Keratinocyte (primary cell): ENCODE measurements at regions not wholly inside any gene's neighbourhood (a gene's known extent, or its start where the extent isn't known, plus 50 kb on each side); places are given as distances from the start of the nearest gene placed in this dataset.

Experiments
- DNase-seq: peaks from one replicate; pipeline ENCODE4 v3.0.0-alpha.2; 2011; ENCODE audit warnings: low read depth, missing footprints, low spot score
- FAIRE-seq: peaks from 2 replicates; lab custom pipeline; 2011; peaks lifted over from hg19 to GRCh38; lab: Jason Lieb, UNC
- H2AFZ ChIP-seq: 2 replicates; pipeline ENCODE4 v1.6.0; 2012; ENCODE audit warnings: low read length, control low read depth, inconsistent platforms; ENCODE audit not compliant: control insufficient read depth
- H3K27ac ChIP-seq: 2 replicates; pipeline ENCODE4 v1.5.1; 2011; ENCODE audit warnings: low read length; ENCODE audit not compliant: control insufficient read depth, insufficient read depth
- H3K27me3 ChIP-seq: 3 replicates; pipeline ENCODE4 v1.6.0; 2011; ENCODE audit warnings: low read length; ENCODE audit not compliant: control insufficient read depth, insufficient read depth; ENCODE audit errors: extremely low read depth
- H3K36me3 ChIP-seq, 2 experiments: 2 replicates in 1 of 2; 3 replicates in 1 of 2; pipeline ENCODE4 v1.5.1; 2011; ENCODE audit warnings: low read length in 2 of 2, mild to moderate bottlenecking in 1 of 2; ENCODE audit not compliant: control insufficient read depth in 2 of 2, insufficient read depth in 2 of 2; ENCODE audit errors: extremely low read depth in 1 of 2
- H3K4me1 ChIP-seq: 3 replicates; pipeline ENCODE4 v1.5.1; 2011; ENCODE audit warnings: low read length; ENCODE audit not compliant: control insufficient read depth, insufficient read depth; ENCODE audit errors: extremely low read depth
- H3K4me2 ChIP-seq: 3 replicates; pipeline ENCODE4 v1.6.0; 2011; ENCODE audit warnings: low read depth, low read length; ENCODE audit not compliant: control insufficient read depth, insufficient read depth; ENCODE audit errors: extremely low read depth
- H3K4me3 ChIP-seq, 3 experiments: fragments of 200-600 bp in 1 of 3; sonication (generic) in 1 of 3; 2 replicates in 2 of 3; 3 replicates in 1 of 3; pipeline ENCODE4 v1.5.1; 2011 to 2016; ENCODE audit warnings: low read length in 3 of 3, mild to moderate bottlenecking in 3 of 3, control low read depth in 2 of 3, inconsistent platforms in 1 of 3, low read depth in 1 of 3, mixed read lengths in 1 of 3, mixed run types in 1 of 3, moderate library complexity in 1 of 3; ENCODE audit not compliant: control insufficient read depth in 2 of 3, insufficient read depth in 2 of 3; ENCODE audit errors: extremely low read depth in 1 of 3
- H3K79me2 ChIP-seq: 2 replicates; pipeline ENCODE4 v1.6.0; 2012; ENCODE audit warnings: low read length; ENCODE audit not compliant: control insufficient read depth, insufficient read depth
- H3K9ac ChIP-seq: 3 replicates; pipeline ENCODE4 v1.6.0; 2011; ENCODE audit warnings: low read length; ENCODE audit not compliant: control insufficient read depth, insufficient read depth; ENCODE audit errors: extremely low read depth
- H3K9me1 ChIP-seq: 3 replicates; pipeline ENCODE4 v1.6.0; 2011; ENCODE audit warnings: low read length; ENCODE audit not compliant: control insufficient read depth, insufficient read depth; ENCODE audit errors: extremely low read depth
- H3K9me3 ChIP-seq: 2 replicates; pipeline ENCODE4 v1.5.1; 2012; ENCODE audit warnings: low read depth, low read length; ENCODE audit not compliant: control insufficient read depth
- H4K20me1 ChIP-seq: 3 replicates; pipeline ENCODE4 v1.6.0; 2011; ENCODE audit warnings: low read length; ENCODE audit not compliant: control insufficient read depth, insufficient read depth; ENCODE audit errors: extremely low read depth
- EZH2 ChIP-seq: IDR thresholded peaks from one replicate; pipeline ENCODE4 v1.6.1; 2012; ENCODE audit warnings: inconsistent platforms, mild to moderate bottlenecking, low read length, moderate library complexity
- dilution Hi-C: fragments of 300-500 bp; cut with MboI; formaldehyde crosslinking; loops from one replicate; pipeline ENCODE4 v1.7.0; 2020; ENCODE audit warnings: low sequenced_read_pairs; ENCODE audit not compliant: extremely low pct_ligation_motif_present
- TF ChIP-seq, protein P1 (sequence below), 3 experiments: IDR thresholded peaks in 1 of 3; conservative IDR thresholded peaks in 1 of 3; optimal IDR thresholded peaks in 1 of 3; 2 replicates in 2 of 3; 3 replicates in 1 of 3; pipeline versions ENCODE3 to v1.5.1; 2011; ENCODE audit warnings: low read length in 3 of 3, mild to moderate bottlenecking in 3 of 3, moderate library complexity in 2 of 3, control low read depth in 1 of 3, inconsistent platforms in 1 of 3; ENCODE audit not compliant: insufficient read depth in 2 of 3; ENCODE audit errors: extremely low read depth in 1 of 3

DNA sequence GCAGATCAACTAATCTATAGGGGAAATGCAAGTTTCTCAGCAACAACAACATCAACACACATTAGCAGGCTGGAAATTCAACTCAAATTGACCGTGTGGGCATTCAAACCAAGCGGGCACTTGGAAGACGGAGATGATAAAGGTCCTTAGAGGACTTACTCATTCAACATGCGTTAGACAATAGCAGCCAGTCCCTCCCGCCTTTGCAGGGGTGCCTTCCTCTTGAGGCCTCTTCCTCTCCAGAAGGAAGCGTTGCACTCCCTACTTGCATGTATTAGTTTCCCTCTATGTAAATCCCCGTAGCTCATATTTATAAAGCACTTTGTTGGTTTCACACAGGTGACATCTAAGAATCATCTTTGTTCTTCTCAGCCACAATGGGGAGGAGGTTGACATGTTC lies 300.8 kb upstream of the STXBP5 start:
- DNase-seq, result no peak
- dilution Hi-C loops, result no loop called here
- Histone ChIP-seq H3K9me1 (no peaks in the 10 kb centered on the region), H3K9ac (no peak overlapping the region), H2AFZ (no peak overlapping the region), H3K4me1 (peaks cover 8% of the 10 kb centered on the region), H3K27ac (no peak overlapping the region), H3K36me3 (no peaks in the 10 kb centered on the region), H3K4me3 (no peak overlapping the region), H4K20me1 (no peaks in the 10 kb centered on the region), H3K4me2 (no peak overlapping the region), H3K27me3 (no peaks in the 10 kb centered on the region), H3K9me3 (no peaks in the 10 kb centered on the region), H3K79me2 (no peaks in the 10 kb centered on the region)
- TF ChIP-seq, protein P1, sequence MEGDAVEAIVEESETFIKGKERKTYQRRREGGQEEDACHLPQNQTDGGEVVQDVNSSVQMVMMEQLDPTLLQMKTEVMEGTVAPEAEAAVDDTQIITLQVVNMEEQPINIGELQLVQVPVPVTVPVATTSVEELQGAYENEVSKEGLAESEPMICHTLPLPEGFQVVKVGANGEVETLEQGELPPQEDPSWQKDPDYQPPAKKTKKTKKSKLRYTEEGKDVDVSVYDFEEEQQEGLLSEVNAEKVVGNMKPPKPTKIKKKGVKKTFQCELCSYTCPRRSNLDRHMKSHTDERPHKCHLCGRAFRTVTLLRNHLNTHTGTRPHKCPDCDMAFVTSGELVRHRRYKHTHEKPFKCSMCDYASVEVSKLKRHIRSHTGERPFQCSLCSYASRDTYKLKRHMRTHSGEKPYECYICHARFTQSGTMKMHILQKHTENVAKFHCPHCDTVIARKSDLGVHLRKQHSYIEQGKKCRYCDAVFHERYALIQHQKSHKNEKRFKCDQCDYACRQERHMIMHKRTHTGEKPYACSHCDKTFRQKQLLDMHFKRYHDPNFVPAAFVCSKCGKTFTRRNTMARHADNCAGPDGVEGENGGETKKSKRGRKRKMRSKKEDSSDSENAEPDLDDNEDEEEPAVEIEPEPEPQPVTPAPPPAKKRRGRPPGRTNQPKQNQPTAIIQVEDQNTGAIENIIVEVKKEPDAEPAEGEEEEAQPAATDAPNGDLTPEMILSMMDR (optimal IDR thresholded peaks at IDR 0.05 in 1 of 3, IDR thresholded peaks at IDR 0.05 in 1 of 3, conservative IDR thresholded peaks at IDR 0.05 in 1 of 3; ENCODE audit: extremely low read depth in 1 of 3, insufficient read depth in 2 of 3, low read length in 3 of 3), result no peak
- TF ChIP-seq EZH2, result no peak
- no peak for FAIRE-seq

DNA sequence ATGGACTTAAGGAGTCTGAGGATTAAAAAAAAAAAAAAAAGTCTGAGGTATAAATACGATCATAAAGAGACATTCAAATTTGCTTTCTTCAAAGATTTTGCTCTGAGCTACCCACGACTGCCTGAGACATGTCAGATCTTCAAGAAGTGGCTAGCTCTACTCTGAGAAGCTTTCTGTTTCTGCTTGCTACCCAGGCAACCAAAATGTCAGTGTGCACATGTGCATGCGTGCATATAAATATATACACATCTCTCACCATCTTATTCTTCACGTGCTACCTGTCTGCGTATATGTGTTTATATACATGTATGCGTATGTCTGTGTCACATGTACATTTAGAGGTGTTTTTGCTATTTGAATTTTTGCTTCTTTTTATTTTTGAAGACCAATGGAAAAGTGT lies 299.6 kb upstream of the STXBP5 start:
- H3K36me3 ChIP-seq, result no peaks in the 10 kb centered on the region
- H3K27ac ChIP-seq, result no peak overlapping the region
- H3K27me3 ChIP-seq, result no peaks in the 10 kb centered on the region
- DNase-seq (no peak), FAIRE-seq (no peak)
- H2AFZ ChIP-seq, result no peak overlapping the region
- H3K4me2 ChIP-seq, result no peak overlapping the region
- H3K4me3 ChIP-seq, result no peak overlapping the region
- H4K20me1 ChIP-seq, result no peaks in the 10 kb centered on the region
- H3K9me3 ChIP-seq, result no peaks in the 10 kb centered on the region
- H3K9ac ChIP-seq, result no peak overlapping the region
- dilution Hi-C loops, result no loop called here
- no peaks in the 10 kb centered on the region for H3K79me2 ChIP-seq
- peaks cover 8% of the 10 kb centered on the region for H3K4me1 ChIP-seq
- no peaks in the 10 kb centered on the region for H3K9me1 ChIP-seq
- TF ChIP-seq EZH2, result no peak
- TF ChIP-seq, protein P1 (optimal IDR thresholded peaks at IDR 0.05 in 1 of 3, IDR thresholded peaks at IDR 0.05 in 1 of 3, conservative IDR thresholded peaks at IDR 0.05 in 1 of 3; ENCODE audit: extremely low read depth in 1 of 3, insufficient read depth in 2 of 3, low read length in 3 of 3), result no peak
